H1 (cell line): ENCODE measurements at regions not wholly inside any gene's neighbourhood (a gene's known extent, or its start where the extent isn't known, plus 50 kb on each side); places are given as distances from the start of the nearest gene placed in this dataset.

Experiments
- CTCF ChIA-PET: fragments of 300-600 bp; sonication (Branson Sonifier 250); formaldehyde crosslinking; loops from one replicate; lab custom pipeline; 2021; ENCODE audit not compliant: partially characterized antibody; lab: Charles Lee
- POLR2A ChIA-PET: fragments of 300-600 bp; sonication (Branson Sonifier 250); formaldehyde crosslinking; loops from one replicate; lab custom pipeline; 2021; ENCODE audit warnings: inconsistent platforms; ENCODE audit not compliant: partially characterized antibody; lab: Charles Lee
- DNase-seq, 2 experiments: peaks; one replicate each; pipeline versions ENCODE4 v3.0.0 to v3.0.0-alpha.2; 2010 to 2022; ENCODE audit warnings: low spot score in 2 of 2, low read depth in 1 of 2, mixed read lengths in 1 of 2
- FAIRE-seq: peaks from 2 replicates; lab custom pipeline; 2011; peaks lifted over from hg19 to GRCh38; lab: Jason Lieb, UNC
- H2AFZ ChIP-seq: 2 replicates; pipeline ENCODE4 v1.8.1; 2012; ENCODE audit warnings: low read length, inconsistent platforms
- H2AK5ac ChIP-seq: 2 replicates; pipeline ENCODE4 v1.6.1; 2013; ENCODE audit warnings: low read depth, low read length
- H2BK120ac ChIP-seq: replicated peaks from 2 replicates; pipeline ENCODE3; 2013; ENCODE audit warnings: low read depth, low read length, inconsistent platforms
- H2BK12ac ChIP-seq: 2 replicates; pipeline ENCODE4 v1.6.1; 2013; ENCODE audit warnings: low read depth, low read length
- H2BK15ac ChIP-seq: 2 replicates; pipeline ENCODE4 v1.6.1; 2013; ENCODE audit warnings: low read length
- H2BK20ac ChIP-seq: 2 replicates; pipeline ENCODE4 v1.6.1; 2013; ENCODE audit warnings: low read length
- H2BK5ac ChIP-seq: 2 replicates; pipeline ENCODE4 v1.6.1; 2013; ENCODE audit warnings: low read depth, low read length
- H3K14ac ChIP-seq: 2 replicates; pipeline ENCODE4 v1.6.1; 2013; ENCODE audit warnings: inconsistent platforms; ENCODE audit not compliant: insufficient read length
- H3K18ac ChIP-seq: 2 replicates; pipeline ENCODE4 v1.6.1; 2013; ENCODE audit warnings: low read length; ENCODE audit errors: extremely low read depth
- H3K23ac ChIP-seq: 2 replicates; pipeline ENCODE4 v1.6.1; 2013; ENCODE audit warnings: inconsistent platforms; ENCODE audit not compliant: insufficient read length
- H3K23me2 ChIP-seq: 2 replicates; pipeline ENCODE4 v1.6.1; 2013; ENCODE audit warnings: low read depth, low read length
- H3K27ac ChIP-seq: 2 replicates; pipeline ENCODE4 v1.6.1; 2011; ENCODE audit warnings: low read depth, low read length, inconsistent platforms
- H3K27me3 ChIP-seq, 4 experiments: replicated peaks in 1 of 4; 1 replicate in 1 of 4; 2 replicates in 3 of 4; pipeline versions ENCODE4 v1.6.1 to v1.8.1; 2011 to 2013; ENCODE audit warnings: low read length in 3 of 4, mild to moderate bottlenecking in 3 of 4, inconsistent platforms in 2 of 4, mixed read lengths in 2 of 4, moderate library complexity in 1 of 4; ENCODE audit not compliant: control insufficient read depth in 3 of 4, insufficient read depth in 3 of 4; ENCODE audit errors: extremely low read depth in 1 of 4
- H3K36me3 ChIP-seq, 4 experiments: 2 replicates each; pipeline versions ENCODE4 v1.6.1 to v1.8.1; 2011 to 2013; ENCODE audit warnings: mild to moderate bottlenecking in 4 of 4, low read length in 3 of 4, moderate library complexity in 2 of 4, control low read depth in 1 of 4, inconsistent platforms in 1 of 4; ENCODE audit not compliant: insufficient read depth in 4 of 4, control insufficient read depth in 2 of 4
- H3K4ac ChIP-seq: replicated peaks from 2 replicates; pipeline ENCODE3; 2013; ENCODE audit warnings: low read length, low read depth, mixed read lengths, inconsistent platforms; ENCODE audit not compliant: insufficient read length
- H3K4me1 ChIP-seq, 4 experiments: replicated peaks in 1 of 4; 1 replicate in 1 of 4; 2 replicates in 3 of 4; pipeline versions ENCODE4 v1.6.1 to v1.8.1; 2011 to 2013; ENCODE audit warnings: low read length in 3 of 4, inconsistent platforms in 2 of 4, mixed read lengths in 1 of 4; ENCODE audit not compliant: insufficient read depth in 4 of 4, control insufficient read depth in 3 of 4
- H3K4me2 ChIP-seq, 2 experiments: 2 replicates each; pipeline versions ENCODE4 v1.6.1 to v1.8.1; 2011 to 2013; ENCODE audit warnings: low read depth in 2 of 2, low read length in 2 of 2, control low read depth in 1 of 2, inconsistent platforms in 1 of 2, mild to moderate bottlenecking in 1 of 2; ENCODE audit not compliant: insufficient read depth in 1 of 2
- H3K4me3 ChIP-seq, 4 experiments: fragments of 200-600, 300-600 bp in 1 of 4; sonication (generic), shearing (Covaris generic), sonication (Bioruptor Twin) in 1 of 4; 2 replicates each; pipeline versions ENCODE4 v1.5.1 to v1.8.1; 2011 to 2016; ENCODE audit warnings: low read length in 4 of 4, low read depth in 3 of 4, control low read depth in 2 of 4, inconsistent platforms in 2 of 4, mild to moderate bottlenecking in 2 of 4, mixed read lengths in 1 of 4, moderate library complexity in 1 of 4; ENCODE audit not compliant: insufficient read depth in 2 of 4; ENCODE audit errors: extremely low read depth in 1 of 4
- H3K56ac ChIP-seq: replicated peaks from 2 replicates; pipeline ENCODE3; 2013; ENCODE audit warnings: low read depth, mild to moderate bottlenecking, mixed read lengths, low read length, inconsistent platforms; ENCODE audit not compliant: insufficient read length
- H3K79me1 ChIP-seq: 2 replicates; pipeline ENCODE4 v1.6.1; 2013; ENCODE audit warnings: low read depth, low read length, control low read depth
- H3K79me2 ChIP-seq, 2 experiments: 2 replicates each; pipeline versions ENCODE4 v1.6.1 to v1.8.1; 2012 to 2013; ENCODE audit warnings: low read length in 2 of 2, mild to moderate bottlenecking in 2 of 2, inconsistent platforms in 1 of 2; ENCODE audit not compliant: insufficient read depth in 2 of 2, control insufficient read depth in 1 of 2
- H3K9ac ChIP-seq, 4 experiments: replicated peaks in 1 of 4; 1 replicate in 1 of 4; 2 replicates in 3 of 4; pipeline versions ENCODE4 v1.6.1 to v1.8.1; 2011 to 2013; ENCODE audit warnings: low read depth in 3 of 4, low read length in 3 of 4, control low read depth in 2 of 4, mild to moderate bottlenecking in 2 of 4, moderate library complexity in 2 of 4, inconsistent platforms in 1 of 4; ENCODE audit errors: extremely low read depth in 1 of 4
- H3K9me3 ChIP-seq, 2 experiments: 2 replicates each; pipeline versions ENCODE4 v1.6.1 to v1.8.1; 2012 to 2013; ENCODE audit warnings: mild to moderate bottlenecking in 2 of 2, moderate library complexity in 2 of 2, control low read depth in 1 of 2, inconsistent platforms in 1 of 2, low read depth in 1 of 2, low read length in 1 of 2, mixed read lengths in 1 of 2; ENCODE audit not compliant: insufficient read depth in 2 of 2
- H4K20me1 ChIP-seq, 2 experiments: replicated peaks in 1 of 2; 2 replicates each; pipeline versions ENCODE3 to v1.8.1; 2011 to 2013; ENCODE audit warnings: inconsistent platforms in 2 of 2, low read length in 2 of 2, mild to moderate bottlenecking in 1 of 2; ENCODE audit not compliant: insufficient read depth in 2 of 2, control insufficient read depth in 1 of 2
- H4K5ac ChIP-seq: 2 replicates; pipeline ENCODE4 v1.6.1; 2013; ENCODE audit warnings: low read length, low read depth, mixed read lengths, inconsistent platforms; ENCODE audit not compliant: insufficient read length
- H4K8ac ChIP-seq: 2 replicates; pipeline ENCODE4 v1.8.0; 2013; ENCODE audit warnings: mild to moderate bottlenecking, moderate library complexity, low read length, inconsistent platforms; ENCODE audit not compliant: insufficient read depth; ENCODE audit errors: extremely low read depth
- H4K91ac ChIP-seq: replicated peaks from 2 replicates; pipeline ENCODE3; 2013; ENCODE audit warnings: low read length, mixed read lengths, inconsistent platforms; ENCODE audit not compliant: insufficient read length
- EGR1 ChIP-seq: IDR thresholded peaks from 2 replicates; pipeline ENCODE4 v1.6.1; 2011; ENCODE audit warnings: low read depth, low read length, borderline replicate concordance
- POLR2A ChIP-seq, 2 experiments: IDR thresholded peaks; 1 replicate in 1 of 2; 2 replicates in 1 of 2; pipeline ENCODE4 v1.6.1; 2011; ENCODE audit warnings: low read depth in 2 of 2, low read length in 2 of 2, mild to moderate bottlenecking in 2 of 2; ENCODE audit errors: control extremely low read depth in 1 of 2
- SIRT6 ChIP-seq: IDR thresholded peaks from one replicate; pipeline ENCODE4 v1.7.1; 2012; ENCODE audit warnings: low read length, inconsistent platforms
- SP1 ChIP-seq: IDR thresholded peaks from 2 replicates; pipeline ENCODE4 v1.6.1; 2011; ENCODE audit warnings: low read depth, low read length
- WGBS, 2 experiments: shearing (Covaris generic) in 1 of 2; methylation state at CpG; one replicate each; pipeline versions ENCODE4 v1.1.6 to v1.1.7; 2013 to 2015; ENCODE audit warnings: low lambda C conversion rate in 2 of 2, mixed read lengths in 2 of 2, inconsistent platforms in 1 of 2, low coverage in 1 of 2, missing lambda C conversion rate in 1 of 2; ENCODE audit not compliant: insufficient replicate concordance in 2 of 2, insufficient coverage in 1 of 2, insufficient read length in 1 of 2; ENCODE audit errors: extremely low coverage in 1 of 2, missing lambda C conversion rate in 1 of 2; 5-methylcytosine and 5-hydroxymethylcytosine counted together

- Histone ChIP-seq H2BK120ac (no peak overlapping the region), H4K8ac (no peak overlapping the region), H3K9ac (no peak overlapping the region), H3K79me2 (no peaks in the 10 kb centered on the region), H3K23me2 (no peaks in the 10 kb centered on the region), H3K23ac (no peak overlapping the region), H3K27me3 (no peaks in the 10 kb centered on the region), H4K20me1 (no peaks in the 10 kb centered on the region), H3K14ac (no peak overlapping the region), H2BK5ac (no peak overlapping the region), H4K91ac (no peak overlapping the region), H3K56ac (no peak overlapping the region), H2BK20ac (no peak overlapping the region), H2BK15ac (no peak overlapping the region), H3K4me3 (no peak overlapping the region), H3K18ac (no peak overlapping the region), H3K4me2 (no peak overlapping the region), H2AK5ac (no peak overlapping the region), H3K4ac (no peak overlapping the region), H3K4me1 (no peaks in the 10 kb centered on the region), H2AFZ (no peak overlapping the region), H2BK12ac (no peak overlapping the region), H3K27ac (no peak overlapping the region), H3K9me3 (no peaks in the 10 kb centered on the region), H4K5ac (no peak overlapping the region), H3K36me3 (no peaks in the 10 kb centered on the region), H3K79me1 (no peaks in the 10 kb centered on the region)
- no peak for FAIRE-seq
- 92% methylated on average over 7 of the region's 7 CpGs; no CpG with 5 or more reads in 1 of the 2 experiments for WGBS, 2 experiments
- no peak for DNase-seq
- ChIA-PET CTCF (interaction anchor here (0.8 to 1.4 kb wide), 6 partner anchors 11 to 593 kb away, joined by 3 to 5 read pairs (median 3); no protein-coding TSS in a partner anchor), POLR2A (no interaction called here)
- TF ChIP-seq EGR1 (no peak), POLR2A (IDR thresholded peaks at IDR 0.05; ENCODE audit: control extremely low read depth in 1 of 2, low read depth in 2 of 2, low read length in 2 of 2) (no peak), SP1 (no peak), SIRT6 (no peak)
Observed at GRCh38 chr5:54837093-54837492, 148.3 kb downstream of the ESM1 start.
